ENCODE measurements at regions not wholly inside any gene's neighbourhood (a gene's known extent, or its start where the extent isn't known, plus 50 kb on each side); places are given as distances from the start of the nearest gene placed in this dataset.
"Not testable (repeated sequence)": the region's sequence is repeated elsewhere in the genome, so short reads cannot be mapped to it uniquely, and the experiment has no call there.

- not testable (repeated sequence) for DNase-seq (ENCODE audit: low spot score); ATAC-seq (ENCODE audit: low FRiP score)
Measured at GRCh38 chr21:5064581-5065142, 5456.7 kb upstream of the TPTE start.

- not testable (repeated sequence) for ATAC-seq (ENCODE audit: low FRiP score); DNase-seq (ENCODE audit: low spot score)
Measured at GRCh38 chr21:5065240-5066211, 5455.9 kb upstream of the TPTE start.

- ATAC-seq (ENCODE audit: low FRiP score), result not testable (repeated sequence)
Measured at GRCh38 chr21:5066682-5067251, 5454.6 kb upstream of the TPTE start.

GRCh38 chr21:5067326-5068048, 5453.9 kb upstream of the TPTE start:
- not testable (repeated sequence) for DNase-seq (ENCODE audit: low spot score); ATAC-seq (ENCODE audit: low FRiP score)

More at GRCh38 chr21:5066682-5067251, 5454.6 kb upstream of the TPTE start:
- DNase-seq (ENCODE audit: low spot score), result not testable (repeated sequence)

- ATAC-seq (ENCODE audit: low FRiP score); DNase-seq (ENCODE audit: low spot score): not testable (repeated sequence)
Measured at GRCh38 chr21:5068649-5069048, 5452.7 kb upstream of the TPTE start.

- not testable (repeated sequence) for ATAC-seq (ENCODE audit: low FRiP score)
Measured at GRCh38 chr21:5071180-5071579, 5450.2 kb upstream of the TPTE start.

GRCh38 chr21:5076854-5077253, 5444.5 kb upstream of the TPTE start:
- ATAC-seq (ENCODE audit: low FRiP score), result peak; percentile 64
- DNase-seq (ENCODE audit: low spot score), result not testable (repeated sequence)

More at GRCh38 chr21:5071180-5071579, 5450.2 kb upstream of the TPTE start:
- DNase-seq (ENCODE audit: low spot score), result not testable (repeated sequence)

- not testable (repeated sequence) for DNase-seq (ENCODE audit: low spot score); ATAC-seq (ENCODE audit: low FRiP score)
Measured at GRCh38 chr21:5079361-5079760, 5442.0 kb upstream of the TPTE start.

GRCh38 chr21:5080015-5080414, 5441.4 kb upstream of the TPTE start:
- not testable (repeated sequence) for ATAC-seq (ENCODE audit: low FRiP score); DNase-seq (ENCODE audit: low spot score)

GRCh38 chr21:5084246-5084645, 5437.1 kb upstream of the TPTE start:
- ATAC-seq (ENCODE audit: low FRiP score); DNase-seq (ENCODE audit: low spot score): not testable (repeated sequence)

GRCh38 chr21:5085456-5085855, 5435.9 kb upstream of the TPTE start:
- DNase-seq (ENCODE audit: low spot score); ATAC-seq (ENCODE audit: low FRiP score): not testable (repeated sequence)

- not testable (repeated sequence) for ATAC-seq (ENCODE audit: low FRiP score); DNase-seq (ENCODE audit: low spot score)
Measured at GRCh38 chr21:5086416-5086815, 5435.0 kb upstream of the TPTE start.

- peak; percentile 47 for ATAC-seq (ENCODE audit: low FRiP score)
Measured at GRCh38 chr21:5088820-5089219, 5432.6 kb upstream of the TPTE start.

GRCh38 chr21:5089399-5090089, 5431.8 kb upstream of the TPTE start:
- ATAC-seq (ENCODE audit: low FRiP score); DNase-seq (ENCODE audit: low spot score): not testable (repeated sequence)

More at GRCh38 chr21:5088820-5089219, 5432.6 kb upstream of the TPTE start:
- DNase-seq (ENCODE audit: low spot score), result not testable (repeated sequence)

GRCh38 chr21:5090132-5091079, 5431.0 kb upstream of the TPTE start:
- not testable (repeated sequence) for DNase-seq (ENCODE audit: low spot score); ATAC-seq (ENCODE audit: low FRiP score)

GRCh38 chr21:5091274-5091673, 5430.1 kb upstream of the TPTE start:
- not testable (repeated sequence) for ATAC-seq (ENCODE audit: low FRiP score); DNase-seq (ENCODE audit: low spot score)

- not testable (repeated sequence) for ATAC-seq (ENCODE audit: low FRiP score); DNase-seq (ENCODE audit: low spot score)
Measured at GRCh38 chr21:5095628-5096027, 5425.8 kb upstream of the TPTE start.
